MCF 10A (cell line): ENCODE measurements at regions not wholly inside any gene's neighbourhood (a gene's known extent, or its start where the extent isn't known, plus 50 kb on each side); places are given as distances from the start of the nearest gene placed in this dataset.

Experiments used
- BruUV-seq: library from RNA; stranded (reverse); fragments of 400-500 nt; replicated peaks from 2 replicates; lab custom pipeline; 2021; lab: Mats Ljungman, UMichigan
- CTCF ChIA-PET: fragments of 300-600 bp; sonication (Branson Sonifier 250); formaldehyde crosslinking; extraction: SDS; loops from one replicate; lab custom pipeline; 2021; ENCODE audit warnings: antibody characterized with exemption, inconsistent platforms; lab: Yijun Ruan, JAX
- POLR2A ChIA-PET: fragments of 300-600, 350-650 bp; sonication (Branson Sonifier 250); formaldehyde crosslinking; extraction: SDS; loops from one replicate; lab custom pipeline; 2020; ENCODE audit warnings: antibody characterized with exemption, inconsistent platforms; lab: Yijun Ruan, JAX
- DNase-seq: peaks from one replicate; pipeline ENCODE4 v3.0.0-alpha.2; 2018; ENCODE audit not compliant: unreplicated experiment
- H3K27ac Mint-ChIP-seq: one replicate; pipeline ENCODE4 v1.8.0; 2022; ENCODE audit warnings: mild to moderate bottlenecking, low read depth, mixed read lengths; ENCODE audit not compliant: unreplicated experiment
- H3K27me3 Mint-ChIP-seq: one replicate; pipeline ENCODE4 v1.8.0; 2022; ENCODE audit warnings: mixed read lengths; ENCODE audit not compliant: insufficient read depth, unreplicated experiment
- H3K36me3 Mint-ChIP-seq: one replicate; pipeline ENCODE4 v1.8.0; 2022; ENCODE audit warnings: mild to moderate bottlenecking, moderate library complexity, mixed read lengths; ENCODE audit not compliant: insufficient read depth, unreplicated experiment
- H3K4me1 Mint-ChIP-seq: one replicate; pipeline ENCODE4 v1.8.0; 2022; ENCODE audit warnings: mixed read lengths; ENCODE audit not compliant: insufficient read depth, unreplicated experiment
- H3K4me3 Mint-ChIP-seq: one replicate; pipeline ENCODE4 v1.8.0; 2022; ENCODE audit warnings: mild to moderate bottlenecking, moderate library complexity, mixed read lengths; ENCODE audit not compliant: unreplicated experiment
- H3K9me3 Mint-ChIP-seq: one replicate; pipeline ENCODE4 v1.8.0; 2022; ENCODE audit warnings: mixed read lengths; ENCODE audit not compliant: unreplicated experiment
- intact Hi-C: fragments of 100-400 bp; cut with micrococcal nuclease; formaldehyde crosslinking; loops from 2 replicates; pipeline ENCODE4 v1.14.1; 2022
- TF ChIP-seq, protein P1 (sequence below): fragments of 200-600 bp; IDR thresholded peaks from one replicate; pipeline ENCODE4 v1.8.0; 2022; ENCODE audit warnings: antibody characterized with exemption, mild to moderate bottlenecking; ENCODE audit not compliant: unreplicated experiment

DNA sequence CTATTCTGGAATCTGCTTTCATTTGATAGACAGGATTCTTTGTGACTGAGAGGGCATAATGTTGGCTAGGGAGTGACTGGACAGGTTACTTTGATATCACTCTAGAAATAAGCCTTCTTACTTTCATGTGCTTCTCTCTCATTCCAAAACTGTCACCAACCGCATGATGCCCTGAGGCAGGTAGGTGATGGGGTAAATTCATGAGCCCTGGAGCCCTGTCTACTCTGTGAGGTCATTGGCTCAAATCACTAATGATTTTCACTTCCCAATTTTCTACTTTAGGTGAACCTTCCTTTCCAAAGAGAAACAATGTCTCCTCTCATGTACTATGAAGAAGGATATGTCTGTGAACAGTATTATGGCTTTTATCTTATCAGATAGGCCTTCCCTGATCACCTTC lies 596.7 kb downstream of the TUSC7 start:
- no peak for DNase-seq
- TF ChIP-seq, protein P1, sequence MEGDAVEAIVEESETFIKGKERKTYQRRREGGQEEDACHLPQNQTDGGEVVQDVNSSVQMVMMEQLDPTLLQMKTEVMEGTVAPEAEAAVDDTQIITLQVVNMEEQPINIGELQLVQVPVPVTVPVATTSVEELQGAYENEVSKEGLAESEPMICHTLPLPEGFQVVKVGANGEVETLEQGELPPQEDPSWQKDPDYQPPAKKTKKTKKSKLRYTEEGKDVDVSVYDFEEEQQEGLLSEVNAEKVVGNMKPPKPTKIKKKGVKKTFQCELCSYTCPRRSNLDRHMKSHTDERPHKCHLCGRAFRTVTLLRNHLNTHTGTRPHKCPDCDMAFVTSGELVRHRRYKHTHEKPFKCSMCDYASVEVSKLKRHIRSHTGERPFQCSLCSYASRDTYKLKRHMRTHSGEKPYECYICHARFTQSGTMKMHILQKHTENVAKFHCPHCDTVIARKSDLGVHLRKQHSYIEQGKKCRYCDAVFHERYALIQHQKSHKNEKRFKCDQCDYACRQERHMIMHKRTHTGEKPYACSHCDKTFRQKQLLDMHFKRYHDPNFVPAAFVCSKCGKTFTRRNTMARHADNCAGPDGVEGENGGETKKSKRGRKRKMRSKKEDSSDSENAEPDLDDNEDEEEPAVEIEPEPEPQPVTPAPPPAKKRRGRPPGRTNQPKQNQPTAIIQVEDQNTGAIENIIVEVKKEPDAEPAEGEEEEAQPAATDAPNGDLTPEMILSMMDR: no peak
- Mint-ChIP-seq H3K4me3 (no peak overlapping the region), H3K27me3 (peaks cover 51% of the 10 kb centered on the region), H3K27ac (no peak overlapping the region), H3K9me3 (no peaks in the 10 kb centered on the region), H3K4me1 (no peaks in the 10 kb centered on the region), H3K36me3 (no peaks in the 10 kb centered on the region)
- POLR2A ChIA-PET: no interaction called here
- intact Hi-C loops: no loop called here
- CTCF ChIA-PET: no interaction called here
- BruUV-seq: no TSS peak

DNA sequence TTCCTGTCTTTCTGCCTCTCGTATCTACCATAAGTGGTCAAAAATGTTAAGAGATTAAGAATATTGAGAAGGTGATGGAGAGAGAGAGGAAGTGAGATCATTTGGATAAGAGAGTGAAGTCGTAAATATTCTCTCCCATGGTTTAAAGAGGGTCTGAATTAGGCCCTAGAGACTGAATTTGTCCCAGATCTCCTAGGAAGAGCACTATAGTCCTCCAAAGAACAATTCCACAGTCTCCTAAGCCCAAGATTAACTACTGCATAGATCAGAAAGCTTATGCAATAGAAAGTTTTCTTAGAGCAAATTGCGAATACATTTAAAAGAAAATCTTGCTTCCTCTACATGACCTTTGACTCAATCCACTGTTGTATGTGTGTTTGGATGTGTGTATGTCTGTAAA lies 598.8 kb downstream of the TUSC7 start:
- Mint-ChIP-seq H3K36me3 (no peaks in the 10 kb centered on the region), H3K4me3 (no peak overlapping the region), H3K9me3 (no peaks in the 10 kb centered on the region), H3K27ac (no peak overlapping the region), H3K27me3 (peaks cover 39% of the 10 kb centered on the region), H3K4me1 (no peaks in the 10 kb centered on the region)
- intact Hi-C loops: no loop called here
- CTCF ChIA-PET: no interaction called here
- TF ChIP-seq, protein P1: no peak
- no TSS peak for BruUV-seq
- DNase-seq: no peak
- POLR2A ChIA-PET: no interaction called here

DNA sequence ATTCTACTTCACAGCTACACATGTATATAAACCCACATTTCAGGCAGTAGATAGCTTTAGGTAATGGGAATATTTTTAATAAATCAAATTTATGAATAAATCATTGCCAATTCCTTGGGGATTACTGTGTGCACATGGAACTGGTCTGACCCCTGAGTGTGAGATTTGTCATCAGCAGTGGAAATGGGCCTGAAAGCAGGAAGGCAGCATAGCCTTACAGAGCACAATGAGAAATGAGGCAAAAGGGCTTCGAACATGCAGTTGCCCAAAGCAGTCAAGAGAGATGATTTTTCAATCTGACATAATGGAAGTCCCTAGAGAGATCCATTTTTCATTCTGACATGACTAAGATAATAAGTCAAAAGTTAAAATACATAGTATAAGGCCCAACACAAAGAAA lies 599.2 kb downstream of the TUSC7 start:
- CTCF ChIA-PET: interaction anchor here (0.7 kb wide), 1 partner anchor 1510 kb away, joined by 3 read pairs; no protein-coding TSS in a partner anchor
- no TSS peak for BruUV-seq
- TF ChIP-seq, protein P1: no peak
- Mint-ChIP-seq H3K36me3 (no peaks in the 10 kb centered on the region), H3K27ac (no peak overlapping the region), H3K4me3 (no peak overlapping the region), H3K4me1 (no peaks in the 10 kb centered on the region), H3K27me3 (peaks cover 37% of the 10 kb centered on the region), H3K9me3 (no peaks in the 10 kb centered on the region)
- intact Hi-C loops: no loop called here
- POLR2A ChIA-PET: no interaction called here
- DNase-seq: no peak

DNA sequence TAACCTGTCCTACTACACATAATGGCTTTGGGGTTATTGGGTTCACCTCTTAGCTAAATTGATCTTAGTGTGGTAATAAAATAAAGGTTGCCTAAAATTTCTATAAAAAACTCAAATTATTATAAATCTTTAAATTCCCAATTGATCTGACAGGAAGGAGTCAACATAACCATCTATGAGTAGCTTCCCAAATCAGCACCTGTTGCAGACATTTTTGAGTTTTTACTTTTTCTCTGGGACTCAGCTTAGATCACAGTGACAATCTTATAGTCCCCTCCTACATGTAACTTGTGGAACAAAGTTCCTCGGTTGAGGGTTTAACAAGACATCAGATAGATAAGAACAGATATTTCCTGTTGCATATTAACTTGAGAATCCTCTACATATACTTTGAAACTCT lies 601.0 kb downstream of the TUSC7 start:
- TF ChIP-seq, protein P1: no peak
- no peak for DNase-seq
- intact Hi-C loops: no loop called here
- CTCF ChIA-PET: interaction anchor here (0.5 kb wide), 1 partner anchor 357 kb away, joined by 3 read pairs; no protein-coding TSS in a partner anchor
- POLR2A ChIA-PET: no interaction called here
- Mint-ChIP-seq H3K9me3 (no peaks in the 10 kb centered on the region), H3K36me3 (no peaks in the 10 kb centered on the region), H3K27me3 (peaks cover 35% of the 10 kb centered on the region), H3K4me3 (no peak overlapping the region), H3K27ac (no peak overlapping the region), H3K4me1 (no peaks in the 10 kb centered on the region)
- BruUV-seq: no TSS peak
